GM21825 (cell line): ENCODE measurements at regions not wholly inside any gene's neighbourhood (a gene's known extent, or its start where the extent isn't known, plus 50 kb on each side); places are given as distances from the start of the nearest gene placed in this dataset.
"Not testable (repeated sequence)": the region's sequence is repeated elsewhere in the genome, so short reads cannot be mapped to it uniquely, and the experiment has no call there.

Experiments
- ATAC-seq: cut with Tn5 transposase; IDR thresholded peaks from one replicate; pipeline ENCODE4 v1.9.1; 2021; ENCODE audit warnings: mild to moderate bottlenecking, moderate library complexity; ENCODE audit not compliant: unreplicated experiment

- no peak for ATAC-seq
Observed at GRCh38 chr6:86619428-86619827, 317.9 kb upstream of the HTR1E start.

- no peak for ATAC-seq
Observed at GRCh38 chr6:86615299-86615698, 322.0 kb upstream of the HTR1E start.

- ATAC-seq: no peak
Observed at GRCh38 chr6:86609549-86610388, 327.6 kb upstream of the HTR1E start.

GRCh38 chr6:86603364-86603763 lies 334.0 kb upstream of the HTR1E start:
- not testable (repeated sequence) for ATAC-seq

GRCh38 chr6:86602093-86602492 lies 335.2 kb upstream of the HTR1E start:
- ATAC-seq: not testable (repeated sequence)

GRCh38 chr6:86598969-86599368 lies 338.4 kb upstream of the HTR1E start:
- not testable (repeated sequence) for ATAC-seq

GRCh38 chr6:86595641-86596040 lies 341.7 kb upstream of the HTR1E start:
- ATAC-seq: no peak

GRCh38 chr6:86586195-86586594 lies 351.1 kb upstream of the HTR1E start:
- ATAC-seq: no peak

- ATAC-seq: no peak
Observed at GRCh38 chr6:86581833-86582232, 355.5 kb upstream of the HTR1E start.

GRCh38 chr6:86563197-86563596 lies 374.1 kb upstream of the HTR1E start:
- ATAC-seq: no peak

GRCh38 chr6:86558318-86558717 lies 379.0 kb upstream of the HTR1E start:
- ATAC-seq: no peak

- no peak for ATAC-seq
Observed at GRCh38 chr6:86537292-86537861, 400.0 kb upstream of the HTR1E start.

- ATAC-seq: no peak
Observed at GRCh38 chr6:86536121-86536520, 401.2 kb upstream of the HTR1E start.

- no peak for ATAC-seq
Observed at GRCh38 chr6:86535100-86535499, 402.2 kb upstream of the HTR1E start.

GRCh38 chr6:86529635-86530034 lies 407.7 kb upstream of the HTR1E start:
- no peak for ATAC-seq

GRCh38 chr6:86526238-86526637 lies 411.1 kb upstream of the HTR1E start:
- no peak for ATAC-seq

GRCh38 chr6:86516087-86516486 lies 421.2 kb upstream of the HTR1E start:
- no peak for ATAC-seq

- ATAC-seq: no peak
Observed at GRCh38 chr6:86511962-86512361, 425.4 kb upstream of the HTR1E start.

- no peak for ATAC-seq
Observed at GRCh38 chr6:86508230-86508629, 429.1 kb upstream of the HTR1E start.

- ATAC-seq: no peak
Observed at GRCh38 chr6:86502497-86502896, 434.8 kb upstream of the HTR1E start.

GRCh38 chr6:86500035-86500434 lies 437.3 kb upstream of the HTR1E start:
- no peak for ATAC-seq

- ATAC-seq: not testable (repeated sequence)
Observed at GRCh38 chr6:86489042-86489441, 448.3 kb upstream of the HTR1E start.
